ENCODE measurements at regions not wholly inside any gene's neighbourhood (a gene's known extent, or its start where the extent isn't known, plus 50 kb on each side); places are given as distances from the start of the nearest gene placed in this dataset.

GRCh38 chr17:77308861-77309726, 168.3 kb downstream of the SEC14L1 start:
- no peaks in the 10 kb centered on the region for H3K36me3 ChIP-seq
- H3K4me1 ChIP-seq = no peaks in the 10 kb centered on the region
- peak in 1 of 2 donors; percentile 43 for DNase-seq
- peak in 1 of 2 donors; percentile 92 for ATAC-seq (ENCODE audit: low FRiP score in 2 of 2)
- WGBS, 2 donors = 80 to 85% methylated on average over 15 to 17 of the region's 18 CpGs
- H3K27ac ChIP-seq = peak overlapping the region in 2 of 4 donors; percentile 19 to 21
- H3K27me3 ChIP-seq = no peaks in the 10 kb centered on the region
- TF ChIP-seq CTCF (IDR thresholded peaks at IDR 0.05) = no peak
- TF ChIP-seq POLR2AphosphoS5 (IDR thresholded peaks at IDR 0.05) = no peak
- no peak for TF ChIP-seq POLR2A (IDR thresholded peaks at IDR 0.05)
- TF ChIP-seq EP300 (IDR thresholded peaks at IDR 0.05) = no peak
- H3K9me3 ChIP-seq = no peaks in the 10 kb centered on the region
- H3K4me3 ChIP-seq = no peak overlapping the region

- 89 to 94% methylated on average over 19 of the region's 19 CpGs for WGBS, 2 donors
- Histone ChIP-seq H3K27ac (no peak overlapping the region), H3K4me3 (no peak overlapping the region), H3K4me1 (peaks cover 0 to 7% (median 2%) of the 10 kb centered on the region in 4 donors), H3K27me3 (no peaks in the 10 kb centered on the region), H3K36me3 (no peaks in the 10 kb centered on the region), H3K9me3 (no peaks in the 10 kb centered on the region)
- no peak for TF ChIP-seq EP300 (IDR thresholded peaks at IDR 0.05)
- no peak for TF ChIP-seq CTCF (IDR thresholded peaks at IDR 0.05)
- no peak for TF ChIP-seq POLR2A (IDR thresholded peaks at IDR 0.05)
- TF ChIP-seq POLR2AphosphoS5 (IDR thresholded peaks at IDR 0.05) = no peak
- DNase-seq = no peak
- ATAC-seq (ENCODE audit: low FRiP score in 2 of 2) = no peak
Measured at GRCh38 chr17:77310336-77310735, 169.6 kb downstream of the SEC14L1 start.

GRCh38 chr17:77311371-77311981, 170.7 kb downstream of the SEC14L1 start:
- no peak overlapping the region for H3K27ac ChIP-seq
- H3K27me3 ChIP-seq = no peaks in the 10 kb centered on the region
- peaks cover 10 to 18% (median 13%) of the 10 kb centered on the region in 4 donors for H3K4me1 ChIP-seq
- no peaks in the 10 kb centered on the region for H3K9me3 ChIP-seq
- TF ChIP-seq EP300 (IDR thresholded peaks at IDR 0.05) (no peak), CTCF (IDR thresholded peaks at IDR 0.05) (no peak), POLR2AphosphoS5 (IDR thresholded peaks at IDR 0.05) (no peak), POLR2A (IDR thresholded peaks at IDR 0.05) (no peak)
- no peaks in the 10 kb centered on the region for H3K36me3 ChIP-seq
- 79 to 93% methylated on average over 3 to 15 of the region's 15 CpGs for WGBS, 2 donors
- ATAC-seq (ENCODE audit: low FRiP score in 2 of 2) (no peak), DNase-seq (no peak)
- H3K4me3 ChIP-seq = no peak overlapping the region

- Histone ChIP-seq H3K27me3 (no peaks in the 10 kb centered on the region), H3K4me1 (peaks cover 10 to 21% (median 13%) of the 10 kb centered on the region in 4 donors), H3K27ac (no peak overlapping the region), H3K9me3 (no peaks in the 10 kb centered on the region), H3K4me3 (no peak overlapping the region), H3K36me3 (no peaks in the 10 kb centered on the region)
- TF ChIP-seq CTCF (IDR thresholded peaks at IDR 0.05) (no peak), POLR2A (IDR thresholded peaks at IDR 0.05) (no peak), EP300 (IDR thresholded peaks at IDR 0.05) (no peak), POLR2AphosphoS5 (IDR thresholded peaks at IDR 0.05) (no peak)
- 81 to 86% methylated on average over 15 to 18 of the region's 18 CpGs for WGBS, 2 donors
- DNase-seq (no peak), ATAC-seq (ENCODE audit: low FRiP score in 2 of 2) (no peak)
Measured at GRCh38 chr17:77312061-77312701, 171.4 kb downstream of the SEC14L1 start.

Measured in upper lobe of left lung (tissue), 6 donors.